ENCODE measurements at regions not wholly inside any gene's neighbourhood (a gene's known extent, or its start where the extent isn't known, plus 50 kb on each side); places are given as distances from the start of the nearest gene placed in this dataset.

GRCh38 chr3:35088943-35089342 lies 550.4 kb upstream of the ARPP21 start:
- Histone ChIP-seq H3K27ac (ENCODE audit: low read length in 2 of 2) (no peak overlapping the region), H3K9ac (ENCODE audit: low read length) (no peak overlapping the region), H4K20me1 (ENCODE audit: control insufficient read depth, insufficient read depth, low read length, poor library complexity, severe bottlenecking) (no peaks in the 10 kb centered on the region), H3K4me2 (replicated peaks; ENCODE audit: low read depth, low read length, poor library complexity, severe bottlenecking) (no peak overlapping the region), H3K36me3 (replicated peaks in 1 of 2; ENCODE audit: control extremely low read depth in 1 of 2, control insufficient read depth in 1 of 2, extremely low read depth in 1 of 2, insufficient read depth in 2 of 2, low read length in 1 of 2) (no peaks in the 10 kb centered on the region), H3K27me3 (replicated peaks in 1 of 4; ENCODE audit: control extremely low read depth in 1 of 4, control insufficient read depth in 3 of 4, insufficient read depth in 4 of 4, low read length in 3 of 4) (no peaks in the 10 kb centered on the region), H3K4me3 (ENCODE audit: control extremely low read depth in 1 of 5, extremely low read depth in 1 of 5, insufficient read depth in 1 of 5, low read depth in 2 of 5, low read length in 4 of 5) (no peak overlapping the region), H3K79me2 (ENCODE audit: control insufficient read depth, insufficient read depth, low read length) (no peaks in the 10 kb centered on the region), H3K9me3 (ENCODE audit: control extremely low read depth in 1 of 3, control insufficient read depth in 2 of 3, insufficient read depth in 1 of 3, low read length in 2 of 3) (no peaks in the 10 kb centered on the region), H2AFZ (ENCODE audit: insufficient read depth, low read depth, low read length, poor library complexity, severe bottlenecking) (no peak overlapping the region), H3K4me1 (ENCODE audit: control insufficient read depth in 2 of 2, insufficient read depth in 2 of 2, low read length in 2 of 2) (no peaks in the 10 kb centered on the region)
- Mint-ChIP-seq H3K4me1 (no peaks in the 10 kb centered on the region), H3K27ac (no peak overlapping the region), H3K27me3 (no peaks in the 10 kb centered on the region), H3K9me3 (ENCODE audit: insufficient read depth) (peaks cover 8% of the 10 kb centered on the region), H3K4me3 (no peak overlapping the region)
- no peak for ATAC-seq (ENCODE audit: low read depth)
- intact Hi-C loops (cut with micrococcal nuclease), result no loop called here
- TF ChIP-seq, protein P1, sequence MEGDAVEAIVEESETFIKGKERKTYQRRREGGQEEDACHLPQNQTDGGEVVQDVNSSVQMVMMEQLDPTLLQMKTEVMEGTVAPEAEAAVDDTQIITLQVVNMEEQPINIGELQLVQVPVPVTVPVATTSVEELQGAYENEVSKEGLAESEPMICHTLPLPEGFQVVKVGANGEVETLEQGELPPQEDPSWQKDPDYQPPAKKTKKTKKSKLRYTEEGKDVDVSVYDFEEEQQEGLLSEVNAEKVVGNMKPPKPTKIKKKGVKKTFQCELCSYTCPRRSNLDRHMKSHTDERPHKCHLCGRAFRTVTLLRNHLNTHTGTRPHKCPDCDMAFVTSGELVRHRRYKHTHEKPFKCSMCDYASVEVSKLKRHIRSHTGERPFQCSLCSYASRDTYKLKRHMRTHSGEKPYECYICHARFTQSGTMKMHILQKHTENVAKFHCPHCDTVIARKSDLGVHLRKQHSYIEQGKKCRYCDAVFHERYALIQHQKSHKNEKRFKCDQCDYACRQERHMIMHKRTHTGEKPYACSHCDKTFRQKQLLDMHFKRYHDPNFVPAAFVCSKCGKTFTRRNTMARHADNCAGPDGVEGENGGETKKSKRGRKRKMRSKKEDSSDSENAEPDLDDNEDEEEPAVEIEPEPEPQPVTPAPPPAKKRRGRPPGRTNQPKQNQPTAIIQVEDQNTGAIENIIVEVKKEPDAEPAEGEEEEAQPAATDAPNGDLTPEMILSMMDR (IDR thresholded peaks at IDR 0.05), result no peak
- TF ChIP-seq EZH2 (IDR thresholded peaks at IDR 0.05; ENCODE audit: borderline replicate concordance, insufficient read depth, low read depth, low read length, poor library complexity, severe bottlenecking), result no peak
- DNase-seq, result no peak
- POLR2A ChIA-PET, result no interaction called here
- CTCF ChIA-PET, result no interaction called here
- 71% methylated on average over 1 of the region's 1 CpG for WGBS (ENCODE audit: insufficient coverage)

GRCh38 chr3:35114686-35115085 lies 524.6 kb upstream of the ARPP21 start:
- H3K79me2 ChIP-seq (ENCODE audit: control insufficient read depth, insufficient read depth, low read length), result no peaks in the 10 kb centered on the region
- no peak overlapping the region for H3K4me3 ChIP-seq (ENCODE audit: control extremely low read depth in 1 of 5, extremely low read depth in 1 of 5, insufficient read depth in 1 of 5, low read depth in 2 of 5, low read length in 4 of 5)
- no peaks in the 10 kb centered on the region for H3K4me1 ChIP-seq (ENCODE audit: control insufficient read depth in 2 of 2, insufficient read depth in 2 of 2, low read length in 2 of 2)
- no peaks in the 10 kb centered on the region for H3K36me3 ChIP-seq (replicated peaks in 1 of 2; ENCODE audit: control extremely low read depth in 1 of 2, control insufficient read depth in 1 of 2, extremely low read depth in 1 of 2, insufficient read depth in 2 of 2, low read length in 1 of 2)
- no peaks in the 10 kb centered on the region for H3K4me1 Mint-ChIP-seq
- no peak overlapping the region for H3K4me2 ChIP-seq (replicated peaks; ENCODE audit: low read depth, low read length, poor library complexity, severe bottlenecking)
- no peak overlapping the region for H3K27ac Mint-ChIP-seq
- ATAC-seq (ENCODE audit: low read depth) (no peak), DNase-seq (no peak)
- H3K27ac ChIP-seq (ENCODE audit: low read length in 2 of 2), result no peak overlapping the region
- WGBS (ENCODE audit: insufficient coverage), result no CpG with 5 or more reads among the region's 3 CpGs
- H3K9ac ChIP-seq (ENCODE audit: low read length), result no peak overlapping the region
- POLR2A ChIA-PET, result no interaction called here
- CTCF ChIA-PET, result no interaction called here
- H3K4me3 Mint-ChIP-seq, result no peak overlapping the region
- no peaks in the 10 kb centered on the region for H3K9me3 ChIP-seq (ENCODE audit: control extremely low read depth in 1 of 3, control insufficient read depth in 2 of 3, insufficient read depth in 1 of 3, low read length in 2 of 3)
- no peaks in the 10 kb centered on the region for H4K20me1 ChIP-seq (ENCODE audit: control insufficient read depth, insufficient read depth, low read length, poor library complexity, severe bottlenecking)
- H3K9me3 Mint-ChIP-seq (ENCODE audit: insufficient read depth), result peaks cover 7% of the 10 kb centered on the region
- TF ChIP-seq, protein P1 (IDR thresholded peaks at IDR 0.05), result no peak
- no peak for TF ChIP-seq EZH2 (IDR thresholded peaks at IDR 0.05; ENCODE audit: borderline replicate concordance, insufficient read depth, low read depth, low read length, poor library complexity, severe bottlenecking)
- no peaks in the 10 kb centered on the region for H3K27me3 ChIP-seq (replicated peaks in 1 of 4; ENCODE audit: control extremely low read depth in 1 of 4, control insufficient read depth in 3 of 4, insufficient read depth in 4 of 4, low read length in 3 of 4)
- intact Hi-C loops (cut with micrococcal nuclease), result no loop called here
- no peaks in the 10 kb centered on the region for H3K27me3 Mint-ChIP-seq
- no peak overlapping the region for H2AFZ ChIP-seq (ENCODE audit: insufficient read depth, low read depth, low read length, poor library complexity, severe bottlenecking)
